MCF 10A (cell line): ENCODE measurements at regions not wholly inside any gene's neighbourhood (a gene's known extent, or its start where the extent isn't known, plus 50 kb on each side); places are given as distances from the start of the nearest gene placed in this dataset.
"Not testable (repeated sequence)": the region's sequence is repeated elsewhere in the genome, so short reads cannot be mapped to it uniquely, and the experiment has no call there.

Experiments used
- BruUV-seq: library from RNA; stranded (reverse); fragments of 400-500 nt; replicated peaks from 2 replicates; lab custom pipeline; 2021; lab: Mats Ljungman, UMichigan
- CTCF ChIA-PET: fragments of 300-600 bp; sonication (Branson Sonifier 250); formaldehyde crosslinking; extraction: SDS; loops from one replicate; lab custom pipeline; 2021; ENCODE audit warnings: antibody characterized with exemption, inconsistent platforms; lab: Yijun Ruan, JAX
- POLR2A ChIA-PET: fragments of 300-600, 350-650 bp; sonication (Branson Sonifier 250); formaldehyde crosslinking; extraction: SDS; loops from one replicate; lab custom pipeline; 2020; ENCODE audit warnings: antibody characterized with exemption, inconsistent platforms; lab: Yijun Ruan, JAX
- DNase-seq: peaks from one replicate; pipeline ENCODE4 v3.0.0-alpha.2; 2018; ENCODE audit not compliant: unreplicated experiment
- H3K27ac Mint-ChIP-seq: one replicate; pipeline ENCODE4 v1.8.0; 2022; ENCODE audit warnings: mild to moderate bottlenecking, low read depth, mixed read lengths; ENCODE audit not compliant: unreplicated experiment
- H3K27me3 Mint-ChIP-seq: one replicate; pipeline ENCODE4 v1.8.0; 2022; ENCODE audit warnings: mixed read lengths; ENCODE audit not compliant: insufficient read depth, unreplicated experiment
- H3K36me3 Mint-ChIP-seq: one replicate; pipeline ENCODE4 v1.8.0; 2022; ENCODE audit warnings: mild to moderate bottlenecking, moderate library complexity, mixed read lengths; ENCODE audit not compliant: insufficient read depth, unreplicated experiment
- H3K4me1 Mint-ChIP-seq: one replicate; pipeline ENCODE4 v1.8.0; 2022; ENCODE audit warnings: mixed read lengths; ENCODE audit not compliant: insufficient read depth, unreplicated experiment
- H3K4me3 Mint-ChIP-seq: one replicate; pipeline ENCODE4 v1.8.0; 2022; ENCODE audit warnings: mild to moderate bottlenecking, moderate library complexity, mixed read lengths; ENCODE audit not compliant: unreplicated experiment
- H3K9me3 Mint-ChIP-seq: one replicate; pipeline ENCODE4 v1.8.0; 2022; ENCODE audit warnings: mixed read lengths; ENCODE audit not compliant: unreplicated experiment
- intact Hi-C: fragments of 100-400 bp; cut with micrococcal nuclease; formaldehyde crosslinking; loops from 2 replicates; pipeline ENCODE4 v1.14.1; 2022
- TF ChIP-seq, protein P1 (sequence below): fragments of 200-600 bp; IDR thresholded peaks from one replicate; pipeline ENCODE4 v1.8.0; 2022; ENCODE audit warnings: antibody characterized with exemption, mild to moderate bottlenecking; ENCODE audit not compliant: unreplicated experiment

DNA sequence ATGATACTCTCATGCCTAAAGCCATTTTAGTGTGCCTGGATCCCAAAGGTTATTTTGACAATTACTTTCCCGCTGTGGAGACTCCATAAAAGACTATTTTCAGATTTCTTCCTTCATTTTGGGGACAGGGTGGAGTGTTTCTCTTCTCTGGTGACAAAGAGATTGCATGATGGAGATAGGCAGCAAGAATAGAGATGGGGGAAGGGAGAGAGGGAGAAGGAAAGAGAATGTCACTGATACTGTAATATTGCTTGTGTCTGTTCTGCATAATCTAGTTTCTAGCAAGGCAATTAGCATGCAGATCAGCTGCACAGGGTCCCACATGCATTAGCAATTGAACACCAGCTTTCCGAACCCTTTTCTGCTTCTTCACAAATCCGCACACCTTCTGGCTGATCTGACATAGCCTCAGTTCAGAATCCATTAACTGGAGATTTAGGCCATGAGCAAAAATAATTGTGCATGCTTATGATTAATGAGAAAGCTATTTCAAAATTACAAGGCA lies 222.4 kb downstream of the OXSM start:
- Mint-ChIP-seq H3K36me3 (no peaks in the 10 kb centered on the region), H3K27me3 (no peaks in the 10 kb centered on the region), H3K27ac (no peak overlapping the region), H3K4me3 (no peak overlapping the region), H3K9me3 (peaks cover 7% of the 10 kb centered on the region), H3K4me1 (no peaks in the 10 kb centered on the region)
- TF ChIP-seq, protein P1, sequence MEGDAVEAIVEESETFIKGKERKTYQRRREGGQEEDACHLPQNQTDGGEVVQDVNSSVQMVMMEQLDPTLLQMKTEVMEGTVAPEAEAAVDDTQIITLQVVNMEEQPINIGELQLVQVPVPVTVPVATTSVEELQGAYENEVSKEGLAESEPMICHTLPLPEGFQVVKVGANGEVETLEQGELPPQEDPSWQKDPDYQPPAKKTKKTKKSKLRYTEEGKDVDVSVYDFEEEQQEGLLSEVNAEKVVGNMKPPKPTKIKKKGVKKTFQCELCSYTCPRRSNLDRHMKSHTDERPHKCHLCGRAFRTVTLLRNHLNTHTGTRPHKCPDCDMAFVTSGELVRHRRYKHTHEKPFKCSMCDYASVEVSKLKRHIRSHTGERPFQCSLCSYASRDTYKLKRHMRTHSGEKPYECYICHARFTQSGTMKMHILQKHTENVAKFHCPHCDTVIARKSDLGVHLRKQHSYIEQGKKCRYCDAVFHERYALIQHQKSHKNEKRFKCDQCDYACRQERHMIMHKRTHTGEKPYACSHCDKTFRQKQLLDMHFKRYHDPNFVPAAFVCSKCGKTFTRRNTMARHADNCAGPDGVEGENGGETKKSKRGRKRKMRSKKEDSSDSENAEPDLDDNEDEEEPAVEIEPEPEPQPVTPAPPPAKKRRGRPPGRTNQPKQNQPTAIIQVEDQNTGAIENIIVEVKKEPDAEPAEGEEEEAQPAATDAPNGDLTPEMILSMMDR: no peak
- no peak for DNase-seq
- ChIA-PET POLR2A (no interaction called here), CTCF (no interaction called here)
- intact Hi-C loops: no loop called here
- no TSS peak for BruUV-seq

DNA sequence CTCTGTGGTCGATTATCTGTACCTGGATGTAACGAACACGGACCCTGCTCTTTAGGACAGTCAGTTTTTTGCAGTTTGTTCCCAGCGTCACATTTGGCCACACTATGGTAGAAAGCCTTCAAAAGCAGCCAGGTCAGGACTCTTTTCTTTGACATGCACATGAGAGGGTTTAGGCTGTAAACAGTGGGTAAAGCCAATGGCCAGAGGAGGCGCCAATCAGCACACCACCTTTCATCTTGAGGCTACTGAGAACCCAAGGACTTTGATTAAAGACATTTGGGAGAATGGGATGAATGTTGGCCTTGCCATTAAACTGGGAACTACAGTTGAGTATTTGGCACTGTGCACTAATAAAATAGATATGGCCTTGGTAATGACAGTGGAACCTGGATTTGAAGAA lies 225.9 kb downstream of the OXSM start:
- peaks cover 6% of the 10 kb centered on the region for H3K4me1 Mint-ChIP-seq
- CTCF ChIA-PET: no interaction called here

DNA sequence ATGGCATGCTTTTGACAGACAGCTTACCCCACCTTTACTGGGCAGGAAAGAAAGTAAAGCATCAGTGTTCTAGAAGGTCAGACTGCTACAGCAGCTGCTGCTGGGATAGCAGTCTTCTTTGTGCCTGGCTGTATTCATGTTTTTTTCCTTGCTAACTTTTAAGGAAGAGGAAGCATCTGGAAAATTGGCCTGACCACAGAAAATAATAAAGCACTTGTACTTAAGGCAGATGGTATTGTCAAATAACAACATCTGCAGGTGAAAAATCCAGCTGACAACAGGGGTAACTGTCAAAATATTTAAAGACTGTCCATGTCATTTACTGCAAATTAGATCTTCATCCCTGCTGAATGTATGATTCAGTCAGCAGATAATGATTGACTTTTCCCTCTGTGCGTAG lies 229.0 kb downstream of the OXSM start:
- H3K27me3 Mint-ChIP-seq: no peaks in the 10 kb centered on the region
- H3K9me3 Mint-ChIP-seq: no peaks in the 10 kb centered on the region
- no peaks in the 10 kb centered on the region for H3K36me3 Mint-ChIP-seq
- no peak for DNase-seq
- BruUV-seq: no TSS peak
- intact Hi-C loops: no loop called here
- H3K27ac Mint-ChIP-seq: no peak overlapping the region
- POLR2A ChIA-PET: no interaction called here
- H3K4me3 Mint-ChIP-seq: no peak overlapping the region
- CTCF ChIA-PET: interaction anchor here (0.6 to 0.7 kb wide), 3 partner anchors 100 to 197 kb away, joined by 3 to 5 read pairs (median 3); no protein-coding TSS in a partner anchor
- TF ChIP-seq, protein P1: no peak
- peaks cover 6% of the 10 kb centered on the region for H3K4me1 Mint-ChIP-seq

More for the DNA sequence above, 225.9 kb downstream of the OXSM start:
- H3K36me3 Mint-ChIP-seq: no peaks in the 10 kb centered on the region
- peaks cover 1% of the 10 kb centered on the region for H3K9me3 Mint-ChIP-seq
- POLR2A ChIA-PET: no interaction called here
- intact Hi-C loops: no loop called here
- DNase-seq: no peak
- no peak overlapping the region for H3K4me3 Mint-ChIP-seq
- BruUV-seq: no TSS peak
- TF ChIP-seq, protein P1: no peak
- H3K27ac Mint-ChIP-seq: no peak overlapping the region
- H3K27me3 Mint-ChIP-seq: no peaks in the 10 kb centered on the region

DNA sequence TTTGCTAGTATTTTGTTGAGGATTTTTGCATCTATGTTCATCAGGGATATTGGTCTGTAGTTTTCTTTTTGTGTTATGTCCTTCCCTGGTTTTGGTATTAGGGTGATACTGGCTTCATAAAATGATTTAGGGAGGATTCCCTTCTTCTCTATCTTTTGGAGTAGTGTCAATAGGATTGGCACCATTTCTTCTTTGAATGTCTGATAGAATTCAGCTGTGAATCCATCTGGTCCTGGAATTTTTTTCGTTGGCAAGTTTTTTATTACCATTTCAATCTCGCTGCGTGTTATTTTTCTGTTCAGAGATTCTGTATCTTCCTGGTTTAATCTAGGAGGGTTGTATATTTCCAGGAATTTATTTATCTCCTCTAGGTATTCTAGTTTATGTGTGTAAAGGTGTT lies 234.3 kb downstream of the OXSM start:
- POLR2A ChIA-PET, BruUV-seq, DNase-seq, H3K27ac Mint-ChIP-seq, H3K4me1 Mint-ChIP-seq, H3K4me3 Mint-ChIP-seq, H3K27me3 Mint-ChIP-seq, intact Hi-C loops, H3K36me3 Mint-ChIP-seq, CTCF ChIA-PET, H3K9me3 Mint-ChIP-seq: not testable (repeated sequence)

DNA sequence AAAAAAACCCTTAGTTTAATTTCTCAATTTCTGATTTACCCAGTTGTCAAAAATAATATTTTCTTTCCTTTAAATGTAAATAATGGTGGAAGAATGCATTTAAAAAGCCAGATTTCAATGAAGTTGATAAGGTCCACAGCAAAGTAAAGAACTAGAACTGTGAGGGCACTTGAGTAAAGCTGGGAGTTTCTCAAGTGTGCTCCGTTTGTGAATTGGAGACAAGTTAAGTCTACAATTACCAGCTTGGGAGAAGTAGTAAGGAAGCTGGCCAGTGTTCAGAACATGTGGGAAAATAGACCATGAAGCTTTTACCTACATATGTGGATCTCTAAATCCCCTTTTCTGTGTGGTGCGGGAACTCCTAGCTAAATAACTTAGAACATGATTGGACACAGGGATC lies 239.4 kb downstream of the OXSM start:
- no peaks in the 10 kb centered on the region for H3K27me3 Mint-ChIP-seq
- TF ChIP-seq, protein P1: no peak
- no peaks in the 10 kb centered on the region for H3K36me3 Mint-ChIP-seq
- POLR2A ChIA-PET: no interaction called here
- BruUV-seq: no TSS peak
- no peak for DNase-seq
- CTCF ChIA-PET: no interaction called here
- no peak overlapping the region for H3K27ac Mint-ChIP-seq
- H3K4me3 Mint-ChIP-seq: no peak overlapping the region
- intact Hi-C loops: no loop called here
- peaks cover 9% of the 10 kb centered on the region for H3K9me3 Mint-ChIP-seq
- H3K4me1 Mint-ChIP-seq: no peaks in the 10 kb centered on the region

DNA sequence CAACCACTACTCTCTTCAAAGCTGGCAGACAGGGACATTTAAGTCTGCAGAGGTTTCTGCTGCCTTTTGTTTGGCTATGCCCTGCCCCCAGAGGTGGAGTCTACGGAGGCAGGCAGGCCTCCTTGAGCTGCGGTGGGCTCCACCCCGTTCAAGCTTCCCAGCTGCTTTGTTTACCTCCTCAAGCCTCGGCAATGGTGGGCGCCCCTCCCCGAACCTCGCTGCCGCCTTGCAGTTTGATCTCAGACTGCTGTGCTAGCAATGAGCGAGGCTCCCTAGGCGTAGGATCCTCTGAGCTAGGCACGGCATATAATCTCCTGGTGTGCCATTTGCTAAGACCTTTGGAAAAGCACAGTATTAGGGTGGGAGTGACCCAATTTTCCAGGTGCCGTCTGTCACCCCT lies 252.2 kb downstream of the OXSM start:
- DNase-seq, BruUV-seq, H3K4me3 Mint-ChIP-seq, H3K36me3 Mint-ChIP-seq, POLR2A ChIA-PET, H3K27ac Mint-ChIP-seq, intact Hi-C loops, H3K4me1 Mint-ChIP-seq, CTCF ChIA-PET, H3K27me3 Mint-ChIP-seq: not testable (repeated sequence)
- peaks cover 18% of the 10 kb centered on the region for H3K9me3 Mint-ChIP-seq
